A673 (cell line): ENCODE measurements at regions not wholly inside any gene's neighbourhood (a gene's known extent, or its start where the extent isn't known, plus 50 kb on each side); places are given as distances from the start of the nearest gene placed in this dataset.

ENCODE experiments used
- CTCF ChIP-seq: fragments of 300-800, 200-600 bp; sonication (generic); conservative IDR thresholded peaks from 2 replicates; pipeline ENCODE4 v1.5.1; 2017; ENCODE audit warnings: low read depth, mild to moderate bottlenecking, antibody characterized with exemption, low read length, moderate library complexity, mixed read lengths
- EZH2 ChIP-seq: fragments of 200-600 bp; sonication (generic); IDR thresholded peaks from 2 replicates; pipeline ENCODE4 v1.6.1; 2017; ENCODE audit warnings: borderline replicate concordance, low read depth, mild to moderate bottlenecking, mixed read lengths, antibody characterized with exemption, low read length; ENCODE audit not compliant: poor library complexity, severe bottlenecking

- TF ChIP-seq CTCF (no peak), EZH2 (no peak)
These were observed 365.9 kb downstream of the ZSWIM6 start for GRCh38 chr5:61697809-61698558.
